HFFc6 (cell line): ENCODE measurements at regions not wholly inside any gene's neighbourhood (a gene's known extent, or its start where the extent isn't known, plus 50 kb on each side); places are given as distances from the start of the nearest gene placed in this dataset. TPM values are rescaled to one million over a fixed set of nuclear protein-coding genes. Genes with fewer than 3 reads are reported as not detected.

Source experiments
- DNase-seq: peaks from one replicate; pipeline ENCODE4 v3.0.0-alpha.2; 2018
- H3K27ac Mint-ChIP-seq: 2 replicates; pipeline ENCODE4 v1.8.0; 2020; ENCODE audit warnings: mild to moderate bottlenecking, mixed read lengths
- H3K27me3 Mint-ChIP-seq: 2 replicates; pipeline ENCODE4 v1.8.0; 2021; ENCODE audit warnings: mild to moderate bottlenecking, moderate library complexity, mixed read lengths; ENCODE audit not compliant: insufficient read depth
- H3K36me3 Mint-ChIP-seq: 2 replicates; pipeline ENCODE4 v1.8.0; 2021; ENCODE audit warnings: low read depth, mixed read lengths
- H3K4me1 Mint-ChIP-seq: 2 replicates; pipeline ENCODE4 v1.8.0; 2020; ENCODE audit warnings: low read depth, mixed read lengths
- H3K4me3 Mint-ChIP-seq: 2 replicates; pipeline ENCODE4 v1.8.0; 2020; ENCODE audit warnings: mild to moderate bottlenecking, moderate library complexity, mixed read lengths
- H3K9me3 Mint-ChIP-seq: 2 replicates; pipeline ENCODE4 v1.8.0; 2020; ENCODE audit warnings: mild to moderate bottlenecking, mixed read lengths
- microRNA-seq: library from miRNA; unstranded; fragments of <30 nt; microRNA quantifications from one replicate; pipeline ENCODE4, GENCODE V29; 2019
- TF ChIP-seq, protein P1 (sequence below): fragments of 200-600 bp; sonication (generic); IDR thresholded peaks from 2 replicates; pipeline ENCODE4 v1.5.0; 2021; ENCODE audit warnings: antibody characterized with exemption, mild to moderate bottlenecking

DNA sequence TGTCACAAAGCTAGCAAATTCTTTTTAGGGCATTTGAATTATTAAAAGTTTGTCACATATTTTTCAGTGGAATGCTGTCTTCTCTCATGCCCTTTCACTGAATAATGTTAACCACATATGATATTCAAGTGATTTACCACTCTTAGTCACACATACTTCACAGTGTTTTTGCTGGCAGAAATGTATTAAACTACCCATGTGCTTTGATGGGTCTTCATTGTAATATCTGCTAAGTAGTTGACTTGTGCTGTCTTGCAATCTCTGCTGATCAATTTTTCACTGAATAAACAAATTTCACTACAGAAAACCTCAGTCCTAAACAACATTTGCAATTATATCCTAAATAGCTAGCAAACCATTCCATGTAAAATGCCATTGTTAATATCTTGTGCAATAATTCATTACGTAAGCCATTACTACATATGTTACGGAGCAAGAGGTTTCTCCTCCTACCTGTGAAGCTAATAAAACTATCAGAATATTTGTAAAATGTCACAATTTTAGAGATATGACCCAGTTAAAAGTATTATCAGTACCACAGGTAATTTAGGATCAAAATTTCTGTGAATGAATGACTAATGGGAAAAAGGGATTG, 64.6 kb upstream of the LMO3 start:
- peak; percentile 4 for DNase-seq

DNA sequence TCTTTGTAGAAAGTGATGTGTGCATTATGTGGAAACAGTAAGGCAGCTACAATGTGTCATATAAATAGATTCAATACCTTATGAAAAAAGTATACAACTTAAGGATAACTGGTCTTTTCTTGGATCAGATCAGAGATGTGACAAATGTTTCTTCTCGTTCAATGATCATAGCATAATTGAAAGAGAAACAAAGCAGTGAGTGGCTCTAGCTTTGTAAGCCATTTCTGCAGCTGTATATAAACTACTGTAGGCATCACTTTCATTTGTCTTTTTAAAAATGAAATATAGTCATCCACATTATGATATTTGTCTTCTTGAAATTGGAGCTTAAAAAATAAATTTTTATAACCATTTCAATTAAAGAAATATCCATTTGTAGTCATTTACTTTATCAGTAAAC, 63.8 kb upstream of the LMO3 start:
- H3K27me3 Mint-ChIP-seq = no peaks in the 10 kb centered on the region; the same call in 1 of the 2 replicates
- H3K9me3 Mint-ChIP-seq = no peaks in the 10 kb centered on the region
- H3K4me1 Mint-ChIP-seq = no peaks in the 10 kb centered on the region
- DNase-seq = no peak
- TF ChIP-seq, protein P1, sequence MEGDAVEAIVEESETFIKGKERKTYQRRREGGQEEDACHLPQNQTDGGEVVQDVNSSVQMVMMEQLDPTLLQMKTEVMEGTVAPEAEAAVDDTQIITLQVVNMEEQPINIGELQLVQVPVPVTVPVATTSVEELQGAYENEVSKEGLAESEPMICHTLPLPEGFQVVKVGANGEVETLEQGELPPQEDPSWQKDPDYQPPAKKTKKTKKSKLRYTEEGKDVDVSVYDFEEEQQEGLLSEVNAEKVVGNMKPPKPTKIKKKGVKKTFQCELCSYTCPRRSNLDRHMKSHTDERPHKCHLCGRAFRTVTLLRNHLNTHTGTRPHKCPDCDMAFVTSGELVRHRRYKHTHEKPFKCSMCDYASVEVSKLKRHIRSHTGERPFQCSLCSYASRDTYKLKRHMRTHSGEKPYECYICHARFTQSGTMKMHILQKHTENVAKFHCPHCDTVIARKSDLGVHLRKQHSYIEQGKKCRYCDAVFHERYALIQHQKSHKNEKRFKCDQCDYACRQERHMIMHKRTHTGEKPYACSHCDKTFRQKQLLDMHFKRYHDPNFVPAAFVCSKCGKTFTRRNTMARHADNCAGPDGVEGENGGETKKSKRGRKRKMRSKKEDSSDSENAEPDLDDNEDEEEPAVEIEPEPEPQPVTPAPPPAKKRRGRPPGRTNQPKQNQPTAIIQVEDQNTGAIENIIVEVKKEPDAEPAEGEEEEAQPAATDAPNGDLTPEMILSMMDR = no peak
- H3K4me3 Mint-ChIP-seq = no peak overlapping the region
- H3K36me3 Mint-ChIP-seq = no peaks in the 10 kb centered on the region
- no peak overlapping the region for H3K27ac Mint-ChIP-seq

More for the DNA sequence above, 64.6 kb upstream of the LMO3 start:
- TF ChIP-seq, protein P1 = no peak
- no peak overlapping the region for H3K4me3 Mint-ChIP-seq
- H3K4me1 Mint-ChIP-seq = no peaks in the 10 kb centered on the region
- H3K36me3 Mint-ChIP-seq = no peaks in the 10 kb centered on the region
- no peaks in the 10 kb centered on the region for H3K9me3 Mint-ChIP-seq
- H3K27me3 Mint-ChIP-seq = no peaks in the 10 kb centered on the region; the same call in 1 of the 2 replicates
- H3K27ac Mint-ChIP-seq = no peak overlapping the region

DNA sequence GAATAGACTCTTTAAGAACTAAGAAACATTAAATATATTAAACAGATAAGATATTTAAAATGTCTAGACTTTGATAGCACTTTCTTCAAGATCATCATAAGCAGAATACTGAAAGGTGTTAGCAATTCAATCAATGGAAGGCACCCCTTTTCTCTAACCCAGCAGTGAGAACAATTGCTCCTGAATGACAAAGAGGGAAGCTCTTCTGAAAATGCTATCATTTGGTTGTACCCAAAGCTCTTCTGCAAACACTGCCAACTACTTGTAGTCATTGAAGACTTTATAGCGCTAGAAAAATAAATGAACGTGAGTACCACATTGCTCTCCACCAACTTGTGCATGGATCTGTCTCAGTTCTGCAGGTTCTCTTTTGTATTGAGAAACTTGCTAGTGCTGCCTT, 62.2 kb upstream of the LMO3 start:
- H3K36me3 Mint-ChIP-seq = no peaks in the 10 kb centered on the region
- no peak overlapping the region for H3K27ac Mint-ChIP-seq
- no peaks in the 10 kb centered on the region; the same call in 1 of the 2 replicates for H3K27me3 Mint-ChIP-seq
- no peaks in the 10 kb centered on the region for H3K9me3 Mint-ChIP-seq
- TF ChIP-seq, protein P1 = no peak
- H3K4me1 Mint-ChIP-seq = no peaks in the 10 kb centered on the region
- H3K4me3 Mint-ChIP-seq = no peak overlapping the region
- no peak for DNase-seq

DNA sequence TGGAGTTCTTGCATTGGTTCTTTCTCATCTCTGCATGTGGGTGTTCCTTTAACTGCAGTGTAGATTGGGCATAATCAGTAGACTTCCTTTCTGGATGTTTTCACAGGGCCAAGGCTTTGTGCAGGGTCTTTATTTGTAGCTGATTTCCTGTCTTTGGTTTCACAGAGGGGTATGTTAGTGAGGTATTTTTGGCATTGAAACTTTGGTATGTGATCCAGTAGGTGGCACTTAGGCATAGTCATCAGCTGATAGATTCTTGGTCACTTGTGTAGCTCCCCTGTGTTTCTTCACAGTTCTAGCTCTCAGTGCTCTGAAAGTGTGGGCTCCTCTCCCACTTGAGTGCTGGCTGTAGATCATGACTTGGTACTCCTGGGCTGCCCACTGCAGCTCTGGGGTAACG, 52.7 kb upstream of the LMO3 start:
- no peak overlapping the region for H3K27ac Mint-ChIP-seq
- H3K36me3 Mint-ChIP-seq = no peaks in the 10 kb centered on the region
- no peaks in the 10 kb centered on the region; the same call in 1 of the 2 replicates for H3K27me3 Mint-ChIP-seq
- no peak overlapping the region for H3K4me3 Mint-ChIP-seq
- H3K4me1 Mint-ChIP-seq = no peaks in the 10 kb centered on the region
- TF ChIP-seq, protein P1 = no peak
- no peak for DNase-seq
- peaks cover 4% of the 10 kb centered on the region; the same call in 1 of the 2 replicates for H3K9me3 Mint-ChIP-seq

Small RNA genes in the stretch of these regions (microRNA-seq; reads per million reads assigned to microRNA genes)
- not detected for gene MIR3974
